ENCODE measurements at regions not wholly inside any gene's neighbourhood (a gene's known extent, or its start where the extent isn't known, plus 50 kb on each side); places are given as distances from the start of the nearest gene placed in this dataset.
"Not testable (repeated sequence)": the region's sequence is repeated elsewhere in the genome, so short reads cannot be mapped to it uniquely, and the experiment has no call there.

GRCh38 chr5:33136785-33137184, 304.0 kb upstream of the TARS1 start:
- no peak overlapping the region for H3K4me3 ChIP-seq (ENCODE audit: control insufficient read depth, low read depth, low read length)
- no peak for TF ChIP-seq CTCF (conservative IDR thresholded peaks at IDR 0.05; ENCODE audit: control insufficient read depth, insufficient read depth, low read depth, low read length)
- DNase-seq (ENCODE audit: low read depth) = no peak

- H3K4me3 ChIP-seq (ENCODE audit: control insufficient read depth, low read depth, low read length); DNase-seq (ENCODE audit: low read depth): not testable (repeated sequence)
Measured at GRCh38 chr5:33138145-33138544, 302.6 kb upstream of the TARS1 start.

- H3K4me3 ChIP-seq (ENCODE audit: control insufficient read depth, low read depth, low read length) = no peak overlapping the region
- no peak for TF ChIP-seq CTCF (conservative IDR thresholded peaks at IDR 0.05; ENCODE audit: control insufficient read depth, insufficient read depth, low read depth, low read length)
- no peak for DNase-seq (ENCODE audit: low read depth)
Measured at GRCh38 chr5:33143405-33144123, 297.2 kb upstream of the TARS1 start.

- no peak for TF ChIP-seq CTCF (conservative IDR thresholded peaks at IDR 0.05; ENCODE audit: control insufficient read depth, insufficient read depth, low read depth, low read length)
- no peak overlapping the region for H3K4me3 ChIP-seq (ENCODE audit: control insufficient read depth, low read depth, low read length)
- peak; percentile 41 for DNase-seq (ENCODE audit: low read depth)
Measured at GRCh38 chr5:33146881-33147280, 293.9 kb upstream of the TARS1 start.

- peak; percentile 91 for DNase-seq (ENCODE audit: low read depth)
- no peak overlapping the region for H3K4me3 ChIP-seq (ENCODE audit: control insufficient read depth, low read depth, low read length)
- TF ChIP-seq CTCF (conservative IDR thresholded peaks at IDR 0.05; ENCODE audit: control insufficient read depth, insufficient read depth, low read depth, low read length) = no peak
Measured at GRCh38 chr5:33148076-33148513, 292.7 kb upstream of the TARS1 start.

- no peak for DNase-seq (ENCODE audit: low read depth)
- no peak for TF ChIP-seq CTCF (conservative IDR thresholded peaks at IDR 0.05; ENCODE audit: control insufficient read depth, insufficient read depth, low read depth, low read length)
- no peak overlapping the region for H3K4me3 ChIP-seq (ENCODE audit: control insufficient read depth, low read depth, low read length)
Measured at GRCh38 chr5:33153372-33153771, 287.4 kb upstream of the TARS1 start.

GRCh38 chr5:33153831-33154230, 286.9 kb upstream of the TARS1 start:
- no peak for TF ChIP-seq CTCF (conservative IDR thresholded peaks at IDR 0.05; ENCODE audit: control insufficient read depth, insufficient read depth, low read depth, low read length)
- no peak overlapping the region for H3K4me3 ChIP-seq (ENCODE audit: control insufficient read depth, low read depth, low read length)
- DNase-seq (ENCODE audit: low read depth) = no peak

All from fibroblast of mammary gland (primary cell).